Brain microvascular endothelial cell (primary cell): ENCODE measurements at regions not wholly inside any gene's neighbourhood (a gene's known extent, or its start where the extent isn't known, plus 50 kb on each side); places are given as distances from the start of the nearest gene placed in this dataset.
A peak's percentile ranks its signal among the peaks of the same experiment; 100 is the strongest.
"Not testable (repeated sequence)": the region's sequence is repeated elsewhere in the genome, so short reads cannot be mapped to it uniquely, and the experiment has no call there.

Experiments
- DNase-seq: peaks from one replicate; pipeline ENCODE4 v3.0.0-alpha.2; 2020
- H3K27ac ChIP-seq: fragments of 250-450 bp; sonication (Bioruptor Pico); 2 replicates; pipeline ENCODE4 v1.5.1; 2020; ENCODE audit warnings: mild to moderate bottlenecking, moderate library complexity
- H3K27me3 ChIP-seq: fragments of 250-450 bp; sonication (Bioruptor Pico); replicated peaks from 2 replicates; pipeline ENCODE4 v1.5.1; 2020; ENCODE audit warnings: mild to moderate bottlenecking
- H3K36me3 ChIP-seq: fragments of 250-450 bp; sonication (Bioruptor Pico); replicated peaks from 2 replicates; pipeline ENCODE4 v1.5.1; 2020; ENCODE audit warnings: mild to moderate bottlenecking
- H3K4me3 ChIP-seq: 2 replicates; pipeline ENCODE4 v1.5.1; 2011; ENCODE audit warnings: low read depth, mild to moderate bottlenecking, control low read depth, low read length, moderate library complexity
- CTCF ChIP-seq: IDR thresholded peaks from 2 replicates; pipeline ENCODE4 v1.5.1; 2011; ENCODE audit warnings: low read depth, mild to moderate bottlenecking, moderate library complexity, low read length, control low read depth, inconsistent platforms; ENCODE audit errors: missing control alignments
- in situ Hi-C: cut with HindIII; loops from 2 replicates; pipeline ENCODE4 v1.10.0; 2017; ENCODE audit warnings: low sequenced_read_pairs, low pct_ligation_motif_present

GRCh38 chr2:138267161-138267901 is 234.2 kb upstream of the SPOPL start:
- no peak for TF ChIP-seq CTCF
- H3K27ac ChIP-seq = peak overlapping the region; percentile 60
- in situ Hi-C loops = no loop called here
- peak; percentile 32 for DNase-seq
- H3K4me3 ChIP-seq = no peak overlapping the region
- H3K36me3 ChIP-seq = no peaks in the 10 kb centered on the region
- H3K27me3 ChIP-seq = no peaks in the 10 kb centered on the region

- Histone ChIP-seq H3K27me3 (no peaks in the 10 kb centered on the region), H3K27ac (peak overlapping the region; percentile 31), H3K4me3 (no peak overlapping the region), H3K36me3 (no peaks in the 10 kb centered on the region)
- no peak for DNase-seq
- no peak for TF ChIP-seq CTCF
- in situ Hi-C loops = no loop called here
These were observed 233.7 kb upstream of the SPOPL start for GRCh38 chr2:138267902-138268254.

GRCh38 chr2:138269765-138270164 is 231.8 kb upstream of the SPOPL start:
- in situ Hi-C loops = no loop called here
- H3K27ac ChIP-seq = no peak overlapping the region
- H3K4me3 ChIP-seq = no peak overlapping the region
- H3K36me3 ChIP-seq = no peaks in the 10 kb centered on the region
- no peaks in the 10 kb centered on the region for H3K27me3 ChIP-seq
- no peak for TF ChIP-seq CTCF
- no peak for DNase-seq

- H3K4me3 ChIP-seq = no peak overlapping the region
- H3K27me3 ChIP-seq = no peaks in the 10 kb centered on the region
- H3K27ac ChIP-seq = no peak overlapping the region
- DNase-seq = no peak
- TF ChIP-seq CTCF = no peak
- no peaks in the 10 kb centered on the region for H3K36me3 ChIP-seq
- in situ Hi-C loops = no loop called here
These were observed 230.1 kb upstream of the SPOPL start for GRCh38 chr2:138271467-138271866.

GRCh38 chr2:138272524-138273195 is 228.9 kb upstream of the SPOPL start:
- TF ChIP-seq CTCF = no peak
- H3K36me3 ChIP-seq = no peaks in the 10 kb centered on the region
- DNase-seq = no peak
- in situ Hi-C loops = no loop called here
- no peaks in the 10 kb centered on the region for H3K27me3 ChIP-seq
- H3K27ac ChIP-seq = no peak overlapping the region
- H3K4me3 ChIP-seq = no peak overlapping the region

- H3K4me3 ChIP-seq, in situ Hi-C loops, DNase-seq, H3K27me3 ChIP-seq, H3K36me3 ChIP-seq, H3K27ac ChIP-seq: not testable (repeated sequence)
These were observed 228.3 kb upstream of the SPOPL start for GRCh38 chr2:138273280-138273679.
